ENCODE measurements at regions not wholly inside any gene's neighbourhood (a gene's known extent, or its start where the extent isn't known, plus 50 kb on each side); places are given as distances from the start of the nearest gene placed in this dataset.
"Not testable (repeated sequence)": the region's sequence is repeated elsewhere in the genome, so short reads cannot be mapped to it uniquely, and the experiment has no call there.

DNA sequence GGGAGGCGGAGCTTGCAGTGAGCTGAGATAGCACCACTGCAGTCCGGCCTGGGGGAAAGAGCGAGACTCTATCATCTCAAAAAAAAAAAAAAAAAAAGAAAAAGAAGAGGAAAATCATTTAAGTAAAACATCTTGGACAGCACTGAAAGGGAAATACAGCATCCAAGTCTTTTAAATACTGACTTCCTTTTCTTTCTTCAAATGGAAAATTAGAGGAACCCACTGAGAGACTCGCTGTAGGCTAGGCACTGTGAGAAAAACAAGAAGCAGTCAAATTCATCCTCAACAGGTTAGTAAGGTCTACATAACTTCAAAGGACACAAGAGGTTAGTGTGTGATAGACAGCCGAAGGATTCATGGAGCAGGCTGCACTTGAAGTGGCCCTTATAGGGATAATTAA, 243.7 kb downstream of the BLID start:
- no peak for DNase-seq (ENCODE audit: extremely low read depth, low read depth)
- TF ChIP-seq, protein P1, sequence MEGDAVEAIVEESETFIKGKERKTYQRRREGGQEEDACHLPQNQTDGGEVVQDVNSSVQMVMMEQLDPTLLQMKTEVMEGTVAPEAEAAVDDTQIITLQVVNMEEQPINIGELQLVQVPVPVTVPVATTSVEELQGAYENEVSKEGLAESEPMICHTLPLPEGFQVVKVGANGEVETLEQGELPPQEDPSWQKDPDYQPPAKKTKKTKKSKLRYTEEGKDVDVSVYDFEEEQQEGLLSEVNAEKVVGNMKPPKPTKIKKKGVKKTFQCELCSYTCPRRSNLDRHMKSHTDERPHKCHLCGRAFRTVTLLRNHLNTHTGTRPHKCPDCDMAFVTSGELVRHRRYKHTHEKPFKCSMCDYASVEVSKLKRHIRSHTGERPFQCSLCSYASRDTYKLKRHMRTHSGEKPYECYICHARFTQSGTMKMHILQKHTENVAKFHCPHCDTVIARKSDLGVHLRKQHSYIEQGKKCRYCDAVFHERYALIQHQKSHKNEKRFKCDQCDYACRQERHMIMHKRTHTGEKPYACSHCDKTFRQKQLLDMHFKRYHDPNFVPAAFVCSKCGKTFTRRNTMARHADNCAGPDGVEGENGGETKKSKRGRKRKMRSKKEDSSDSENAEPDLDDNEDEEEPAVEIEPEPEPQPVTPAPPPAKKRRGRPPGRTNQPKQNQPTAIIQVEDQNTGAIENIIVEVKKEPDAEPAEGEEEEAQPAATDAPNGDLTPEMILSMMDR (IDR thresholded peaks at IDR 0.05; ENCODE audit: low read depth, low read length) = no peak

DNA sequence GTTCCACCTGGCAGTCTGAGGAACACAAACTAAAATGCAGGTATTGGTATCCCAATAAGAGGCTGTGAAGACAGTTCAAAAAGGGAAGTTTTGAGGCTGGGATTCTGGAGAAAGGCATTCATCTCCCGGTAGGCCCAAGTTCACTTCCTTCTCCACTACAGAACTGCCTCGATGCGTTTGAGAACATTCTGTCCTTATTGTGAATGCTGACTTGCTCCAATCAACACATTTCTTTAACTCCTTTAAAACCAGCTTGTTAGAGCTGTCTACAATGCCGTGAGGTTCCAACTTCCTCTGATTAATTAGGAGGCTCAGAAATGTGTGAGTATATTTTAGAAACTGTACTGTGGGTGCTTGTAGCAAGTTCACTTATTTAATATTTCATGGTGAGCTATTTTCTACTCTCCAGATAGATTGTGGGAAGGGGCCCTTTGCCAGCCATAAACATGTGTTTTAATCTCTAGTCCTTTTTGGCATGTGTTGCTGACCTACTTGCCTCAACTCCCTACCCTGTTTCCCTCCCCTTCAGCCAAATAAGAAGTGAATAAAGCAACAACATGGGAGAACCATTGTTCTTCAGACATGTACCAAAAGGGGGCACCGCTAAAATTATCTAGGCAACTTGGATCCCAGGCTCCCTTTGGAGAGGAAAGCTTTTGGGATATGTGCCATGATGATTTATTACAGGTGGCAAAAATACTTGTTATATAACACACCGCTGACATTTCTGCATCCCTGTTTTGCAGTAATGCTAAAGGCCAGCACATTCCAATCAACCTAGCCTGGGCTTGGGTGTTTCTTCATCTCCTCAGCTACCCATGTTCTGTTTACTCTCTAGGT, 245.6 kb downstream of the BLID start:
- TF ChIP-seq, protein P1 (IDR thresholded peaks at IDR 0.05; ENCODE audit: low read depth, low read length) = peak; percentile 10
- no peak for DNase-seq (ENCODE audit: extremely low read depth, low read depth)

DNA sequence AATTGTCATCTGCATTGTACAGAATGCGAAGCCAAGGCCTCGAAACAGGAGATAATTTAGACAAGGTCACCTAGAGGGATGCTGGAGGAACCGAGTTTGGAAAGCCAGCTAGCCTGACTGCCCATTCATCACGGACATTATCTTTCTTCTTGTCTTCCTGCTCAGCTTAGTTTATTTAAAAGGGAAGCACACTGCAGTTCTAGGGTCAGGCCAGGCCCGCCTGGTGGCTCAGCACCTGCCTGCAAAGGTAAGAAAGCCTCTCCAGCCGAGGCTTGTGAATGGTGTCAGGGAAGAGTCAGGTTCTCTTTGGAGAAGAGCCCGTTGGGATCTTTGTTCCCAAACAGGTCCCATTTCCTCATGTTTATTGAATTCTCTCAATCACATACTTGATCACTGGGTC, 246.5 kb downstream of the BLID start:
- TF ChIP-seq, protein P1 (IDR thresholded peaks at IDR 0.05; ENCODE audit: low read depth, low read length) = no peak
- DNase-seq (ENCODE audit: extremely low read depth, low read depth) = no peak

DNA sequence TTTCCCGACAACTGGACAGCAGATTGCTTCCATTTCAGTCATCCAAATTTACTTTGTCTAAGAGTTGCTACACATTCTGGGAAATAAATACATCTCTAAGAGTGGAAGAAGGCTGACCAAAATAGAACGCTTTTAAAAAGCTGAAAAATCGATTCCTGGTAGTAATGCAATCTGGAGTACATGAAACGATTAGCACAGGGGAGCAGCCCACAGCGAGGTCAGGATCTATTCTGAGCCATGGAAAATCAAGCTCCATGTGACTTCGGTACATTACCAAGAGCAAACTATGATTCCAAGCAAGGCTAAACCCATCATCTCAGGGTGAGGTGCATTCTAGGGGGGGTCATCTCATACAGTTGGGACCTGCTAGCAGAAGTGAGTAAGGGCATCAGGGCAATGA, 249.3 kb downstream of the BLID start:
- TF ChIP-seq, protein P1 (IDR thresholded peaks at IDR 0.05; ENCODE audit: low read depth, low read length) = no peak

DNA sequence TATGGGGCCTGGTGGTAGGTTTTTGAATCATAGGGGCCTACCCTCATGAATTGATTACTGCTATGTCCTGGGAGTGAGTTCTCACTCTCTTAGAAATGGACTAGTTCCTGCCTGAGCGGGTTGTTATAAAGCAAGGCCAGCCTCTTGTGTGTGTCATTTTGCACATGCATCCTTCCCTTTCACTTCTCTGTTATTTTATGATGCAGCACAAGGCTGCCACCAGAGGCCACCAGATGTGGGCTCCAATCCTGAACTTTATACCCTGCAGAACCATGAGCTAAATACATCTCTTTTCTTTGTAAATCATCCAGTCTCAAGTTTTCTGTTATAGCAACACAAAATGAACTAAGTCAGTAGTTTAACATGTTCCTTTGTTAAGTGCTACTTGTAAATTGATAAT, 251.4 kb downstream of the BLID start:
- TF ChIP-seq, protein P1 (IDR thresholded peaks at IDR 0.05; ENCODE audit: low read depth, low read length) = peak; percentile 6; the same call in 1 of the 2 replicates
- DNase-seq (ENCODE audit: extremely low read depth, low read depth) = no peak

More for the DNA sequence above, 249.3 kb downstream of the BLID start:
- no peak for DNase-seq (ENCODE audit: extremely low read depth, low read depth)

DNA sequence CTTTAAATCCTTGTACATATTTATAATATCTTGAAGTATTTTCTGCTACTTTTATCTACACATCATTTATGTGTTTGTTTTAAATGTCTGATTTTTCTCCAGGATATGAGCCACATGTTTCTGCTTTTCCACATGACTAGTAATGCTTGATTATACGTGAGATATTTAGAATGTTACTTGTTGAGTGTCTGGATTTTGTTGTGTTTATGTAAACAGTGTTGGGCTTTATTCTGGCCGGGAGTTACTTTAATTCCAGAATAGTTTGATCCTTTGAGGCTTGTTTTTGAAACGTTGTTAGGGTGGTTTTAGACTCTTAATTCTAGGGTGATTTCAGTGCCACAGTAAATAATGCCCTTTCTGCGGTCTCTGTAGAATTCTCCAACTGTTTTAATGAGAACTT, 252.9 kb downstream of the BLID start:
- no peak for DNase-seq (ENCODE audit: extremely low read depth, low read depth)
- TF ChIP-seq, protein P1 (IDR thresholded peaks at IDR 0.05; ENCODE audit: low read depth, low read length) = no peak

DNA sequence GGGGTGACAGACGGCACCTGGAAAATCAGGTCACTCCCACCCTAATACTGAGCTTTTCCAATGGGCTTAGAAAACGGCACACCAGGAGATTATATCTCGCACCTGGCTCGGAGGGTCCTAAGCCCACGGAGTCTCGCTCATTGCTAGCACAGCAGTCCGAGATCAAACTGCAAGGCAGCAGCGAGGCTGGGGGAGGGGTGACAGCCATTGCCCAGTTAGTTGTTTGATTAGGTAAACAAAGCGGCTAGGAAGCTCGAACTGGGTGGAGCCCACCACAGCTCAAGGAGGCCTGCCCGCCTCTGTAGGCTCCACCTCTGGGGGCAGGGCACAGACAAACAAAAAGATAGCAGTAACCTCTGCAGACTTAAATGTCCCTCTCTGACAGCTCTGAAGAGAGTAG, 260.9 kb downstream of the BLID start:
- DNase-seq (ENCODE audit: extremely low read depth, low read depth) = not testable (repeated sequence)

DNA sequence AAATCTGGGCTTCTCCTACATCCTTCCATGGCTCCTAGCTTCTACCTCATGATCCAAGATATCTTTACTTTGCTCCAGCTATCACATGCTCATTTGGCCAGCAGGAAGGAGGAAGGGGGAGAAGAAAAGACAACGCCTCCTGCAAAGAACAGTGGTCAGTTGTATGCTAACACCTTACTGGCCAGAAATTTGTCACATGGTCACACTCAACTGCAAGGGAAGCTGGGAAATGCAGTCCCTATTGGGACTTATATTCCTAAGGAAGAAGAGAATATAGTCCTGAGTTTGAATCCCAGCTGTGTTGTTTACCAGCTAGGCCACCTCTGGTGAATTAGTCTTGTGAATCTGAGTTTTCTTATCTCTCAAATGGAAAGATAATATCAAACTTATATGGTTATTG, 272.0 kb downstream of the BLID start:
- TF ChIP-seq, protein P1 (IDR thresholded peaks at IDR 0.05; ENCODE audit: low read depth, low read length) = no peak
- no peak for DNase-seq (ENCODE audit: extremely low read depth, low read depth)

All from AG09319 (cell line).